ENCODE measurements at regions not wholly inside any gene's neighbourhood (a gene's known extent, or its start where the extent isn't known, plus 50 kb on each side); places are given as distances from the start of the nearest gene placed in this dataset.
A peak's percentile ranks its signal among the peaks of the same experiment; 100 is the strongest.

DNA sequence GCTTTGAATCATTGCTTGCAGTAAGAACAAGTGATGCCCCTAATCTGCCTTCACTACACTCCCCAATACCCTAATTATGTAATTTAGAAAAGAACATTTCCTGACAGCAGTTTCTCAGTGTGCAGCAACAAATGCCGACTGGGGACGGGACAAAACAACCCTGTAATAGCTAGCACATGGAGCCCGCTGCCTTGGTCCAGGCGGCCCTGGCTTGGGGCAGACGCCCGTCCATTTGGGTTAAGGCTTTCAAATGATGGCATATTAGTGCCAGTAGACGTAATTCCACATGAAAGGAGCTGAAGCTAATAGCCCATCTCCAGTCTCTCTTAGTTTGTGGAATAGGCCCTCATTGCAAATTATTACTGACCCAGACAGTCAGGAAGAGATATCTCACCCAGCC lies 150.6 kb upstream of the PITX1 start:
- no peak for ATAC-seq
- H3K79me2 ChIP-seq (ENCODE audit: insufficient read depth, low read length) = no peaks in the 10 kb centered on the region
- no peak overlapping the region for H2AFZ ChIP-seq (ENCODE audit: low read length)
- in situ Hi-C loops (cut with HindIII; ENCODE audit: extremely low pct_ligation_motif_present, low pct_unique_long_range_greater_than_20kb) (loop anchor here (10.0 kb wide), 1 partner anchor 150 kb away; the partner anchor contains the start of gene PITX1), intact Hi-C loops (cut with micrococcal nuclease; ENCODE audit: unreplicated experiment) (no loop called here)
- peaks cover 14% of the 10 kb centered on the region for H3K4me1 ChIP-seq (ENCODE audit: insufficient read depth, low read length)
- POLR2A ChIA-PET = no interaction called here
- no peak overlapping the region for H3K4me2 ChIP-seq (ENCODE audit: low read depth, low read length)
- H3K27ac ChIP-seq (ENCODE audit: extremely low read length, insufficient read depth, low read length) = no peak overlapping the region
- H3K9me3 ChIP-seq (ENCODE audit: low read length) = no peaks in the 10 kb centered on the region
- no peak for DNase-seq (ENCODE audit: low spot score)
- no peaks in the 10 kb centered on the region for H3K27me3 ChIP-seq (ENCODE audit: control insufficient read depth in 1 of 2, insufficient read depth in 2 of 2, low read length in 2 of 2)
- FAIRE-seq = no peak
- CTCF ChIA-PET (ENCODE audit: low intra/inter-chr PET ratio, low total read pairs) = no interaction called here
- H3K9ac ChIP-seq (ENCODE audit: insufficient read depth, low read depth, low read length) = no peak overlapping the region
- BruUV-seq (replicated peaks) = no TSS peak
- WGBS (ENCODE audit: low lambda C conversion rate) = 100% methylated on average over 6 of the region's 7 CpGs
- H3K36me3 ChIP-seq (replicated peaks in 1 of 2; ENCODE audit: control insufficient read depth in 1 of 2, insufficient read depth in 2 of 2, low read length in 2 of 2) = no peaks in the 10 kb centered on the region
- H4K20me1 ChIP-seq (ENCODE audit: insufficient read depth, low read length) = no peaks in the 10 kb centered on the region
- H3K4me3 ChIP-seq (replicated peaks in 1 of 3; ENCODE audit: insufficient read depth in 1 of 3, low read depth in 2 of 3, low read length in 3 of 3) = no peak overlapping the region
- TF ChIP-seq, protein P1, sequence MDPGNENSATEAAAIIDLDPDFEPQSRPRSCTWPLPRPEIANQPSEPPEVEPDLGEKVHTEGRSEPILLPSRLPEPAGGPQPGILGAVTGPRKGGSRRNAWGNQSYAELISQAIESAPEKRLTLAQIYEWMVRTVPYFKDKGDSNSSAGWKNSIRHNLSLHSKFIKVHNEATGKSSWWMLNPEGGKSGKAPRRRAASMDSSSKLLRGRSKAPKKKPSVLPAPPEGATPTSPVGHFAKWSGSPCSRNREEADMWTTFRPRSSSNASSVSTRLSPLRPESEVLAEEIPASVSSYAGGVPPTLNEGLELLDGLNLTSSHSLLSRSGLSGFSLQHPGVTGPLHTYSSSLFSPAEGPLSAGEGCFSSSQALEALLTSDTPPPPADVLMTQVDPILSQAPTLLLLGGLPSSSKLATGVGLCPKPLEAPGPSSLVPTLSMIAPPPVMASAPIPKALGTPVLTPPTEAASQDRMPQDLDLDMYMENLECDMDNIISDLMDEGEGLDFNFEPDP (CRISPR knock-in tag; conservative IDR thresholded peaks at IDR 0.05) = 0 out of 2 replicates have a peak, but pooled peaks have one; percentile 22
- TF ChIP-seq ZNF34 (CRISPR knock-in tag; IDR thresholded peaks at IDR 0.05; ENCODE audit: borderline replicate concordance) = no peak
- no peak for TF ChIP-seq ZNF501 (CRISPR knock-in tag; IDR thresholded peaks at IDR 0.05)

DNA sequence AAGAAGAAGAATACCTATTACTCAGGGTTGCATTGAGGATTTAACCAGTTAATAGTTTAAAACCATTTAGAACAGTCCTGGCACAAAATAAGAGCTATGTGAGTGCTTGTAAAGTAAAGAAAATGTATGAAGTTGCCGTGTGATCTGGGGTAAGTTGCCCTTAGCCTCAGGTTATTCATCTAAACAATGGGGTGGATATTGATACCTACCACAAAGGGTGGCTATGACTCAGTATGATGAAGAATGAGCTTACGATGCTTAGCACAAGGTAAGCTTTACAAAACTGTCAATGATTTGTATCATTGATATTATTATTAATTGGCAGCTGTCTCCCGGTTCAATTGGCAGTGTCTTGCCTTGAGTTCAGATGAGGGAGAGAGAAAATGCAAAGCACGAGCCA lies 149.4 kb upstream of the PITX1 start:
- WGBS (ENCODE audit: low lambda C conversion rate) = 92% methylated on average over 4 of the region's 4 CpGs
- no peak for DNase-seq (ENCODE audit: low spot score)
- H3K27me3 ChIP-seq (ENCODE audit: control insufficient read depth in 1 of 2, insufficient read depth in 2 of 2, low read length in 2 of 2) = no peaks in the 10 kb centered on the region
- no peaks in the 10 kb centered on the region for H3K79me2 ChIP-seq (ENCODE audit: insufficient read depth, low read length)
- FAIRE-seq = no peak
- no peaks in the 10 kb centered on the region for H4K20me1 ChIP-seq (ENCODE audit: insufficient read depth, low read length)
- peaks cover 25% of the 10 kb centered on the region for H3K4me1 ChIP-seq (ENCODE audit: insufficient read depth, low read length)
- no peaks in the 10 kb centered on the region for H3K9me3 ChIP-seq (ENCODE audit: low read length)
- ChIA-PET POLR2A (no interaction called here), CTCF (ENCODE audit: low intra/inter-chr PET ratio, low total read pairs) (no interaction called here)
- intact Hi-C loops (cut with micrococcal nuclease; ENCODE audit: unreplicated experiment) (no loop called here), in situ Hi-C loops (cut with HindIII; ENCODE audit: extremely low pct_ligation_motif_present, low pct_unique_long_range_greater_than_20kb) (loop anchor here (10.0 kb wide), 1 partner anchor 149 kb away; the partner anchor contains the start of gene PITX1)
- no TSS peak for BruUV-seq (replicated peaks)
- no peaks in the 10 kb centered on the region for H3K36me3 ChIP-seq (replicated peaks in 1 of 2; ENCODE audit: control insufficient read depth in 1 of 2, insufficient read depth in 2 of 2, low read length in 2 of 2)
- H3K27ac ChIP-seq (ENCODE audit: extremely low read length, insufficient read depth, low read length) = no peak overlapping the region
- H3K4me2 ChIP-seq (ENCODE audit: low read depth, low read length) = no peak overlapping the region
- ATAC-seq = no peak
- H2AFZ ChIP-seq (ENCODE audit: low read length) = no peak overlapping the region
- no peak overlapping the region for H3K4me3 ChIP-seq (replicated peaks in 1 of 3; ENCODE audit: insufficient read depth in 1 of 3, low read depth in 2 of 3, low read length in 3 of 3)
- no peak overlapping the region for H3K9ac ChIP-seq (ENCODE audit: insufficient read depth, low read depth, low read length)
- TF ChIP-seq, protein P2, sequence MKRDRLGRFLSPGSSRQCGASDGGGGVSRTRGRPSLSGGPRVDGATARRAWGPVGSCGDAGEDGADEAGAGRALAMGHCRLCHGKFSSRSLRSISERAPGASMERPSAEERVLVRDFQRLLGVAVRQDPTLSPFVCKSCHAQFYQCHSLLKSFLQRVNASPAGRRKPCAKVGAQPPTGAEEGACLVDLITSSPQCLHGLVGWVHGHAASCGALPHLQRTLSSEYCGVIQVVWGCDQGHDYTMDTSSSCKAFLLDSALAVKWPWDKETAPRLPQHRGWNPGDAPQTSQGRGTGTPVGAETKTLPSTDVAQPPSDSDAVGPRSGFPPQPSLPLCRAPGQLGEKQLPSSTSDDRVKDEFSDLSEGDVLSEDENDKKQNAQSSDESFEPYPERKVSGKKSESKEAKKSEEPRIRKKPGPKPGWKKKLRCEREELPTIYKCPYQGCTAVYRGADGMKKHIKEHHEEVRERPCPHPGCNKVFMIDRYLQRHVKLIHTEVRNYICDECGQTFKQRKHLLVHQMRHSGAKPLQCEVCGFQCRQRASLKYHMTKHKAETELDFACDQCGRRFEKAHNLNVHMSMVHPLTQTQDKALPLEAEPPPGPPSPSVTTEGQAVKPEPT (CRISPR knock-in tag; IDR thresholded peaks at IDR 0.05; ENCODE audit: low read depth) = no peak
- TF ChIP-seq, protein P3, sequence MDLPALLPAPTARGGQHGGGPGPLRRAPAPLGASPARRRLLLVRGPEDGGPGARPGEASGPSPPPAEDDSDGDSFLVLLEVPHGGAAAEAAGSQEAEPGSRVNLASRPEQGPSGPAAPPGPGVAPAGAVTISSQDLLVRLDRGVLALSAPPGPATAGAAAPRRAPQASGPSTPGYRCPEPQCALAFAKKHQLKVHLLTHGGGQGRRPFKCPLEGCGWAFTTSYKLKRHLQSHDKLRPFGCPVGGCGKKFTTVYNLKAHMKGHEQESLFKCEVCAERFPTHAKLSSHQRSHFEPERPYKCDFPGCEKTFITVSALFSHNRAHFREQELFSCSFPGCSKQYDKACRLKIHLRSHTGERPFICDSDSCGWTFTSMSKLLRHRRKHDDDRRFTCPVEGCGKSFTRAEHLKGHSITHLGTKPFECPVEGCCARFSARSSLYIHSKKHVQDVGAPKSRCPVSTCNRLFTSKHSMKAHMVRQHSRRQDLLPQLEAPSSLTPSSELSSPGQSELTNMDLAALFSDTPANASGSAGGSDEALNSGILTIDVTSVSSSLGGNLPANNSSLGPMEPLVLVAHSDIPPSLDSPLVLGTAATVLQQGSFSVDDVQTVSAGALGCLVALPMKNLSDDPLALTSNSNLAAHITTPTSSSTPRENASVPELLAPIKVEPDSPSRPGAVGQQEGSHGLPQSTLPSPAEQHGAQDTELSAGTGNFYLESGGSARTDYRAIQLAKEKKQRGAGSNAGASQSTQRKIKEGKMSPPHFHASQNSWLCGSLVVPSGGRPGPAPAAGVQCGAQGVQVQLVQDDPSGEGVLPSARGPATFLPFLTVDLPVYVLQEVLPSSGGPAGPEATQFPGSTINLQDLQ (CRISPR knock-in tag; IDR thresholded peaks at IDR 0.05) = no peak
- TF ChIP-seq, protein P4, sequence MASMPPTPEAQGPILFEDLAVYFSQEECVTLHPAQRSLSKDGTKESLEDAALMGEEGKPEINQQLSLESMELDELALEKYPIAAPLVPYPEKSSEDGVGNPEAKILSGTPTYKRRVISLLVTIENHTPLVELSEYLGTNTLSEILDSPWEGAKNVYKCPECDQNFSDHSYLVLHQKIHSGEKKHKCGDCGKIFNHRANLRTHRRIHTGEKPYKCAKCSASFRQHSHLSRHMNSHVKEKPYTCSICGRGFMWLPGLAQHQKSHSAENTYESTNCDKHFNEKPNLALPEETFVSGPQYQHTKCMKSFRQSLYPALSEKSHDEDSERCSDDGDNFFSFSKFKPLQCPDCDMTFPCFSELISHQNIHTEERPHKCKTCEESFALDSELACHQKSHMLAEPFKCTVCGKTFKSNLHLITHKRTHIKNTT (CRISPR knock-in tag; IDR thresholded peaks at IDR 0.05) = no peak
- TF ChIP-seq, protein P5, sequence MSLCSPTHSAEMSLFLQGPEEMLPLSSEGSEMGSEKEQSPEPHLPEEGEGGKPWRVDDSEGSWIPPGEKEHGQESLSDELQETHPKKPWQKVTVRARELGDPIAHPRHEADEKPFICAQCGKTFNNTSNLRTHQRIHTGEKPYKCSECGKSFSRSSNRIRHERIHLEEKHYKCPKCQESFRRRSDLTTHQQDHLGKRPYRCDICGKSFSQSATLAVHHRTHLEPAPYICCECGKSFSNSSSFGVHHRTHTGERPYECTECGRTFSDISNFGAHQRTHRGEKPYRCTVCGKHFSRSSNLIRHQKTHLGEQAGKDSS (CRISPR knock-in tag; IDR thresholded peaks at IDR 0.05; ENCODE audit: borderline replicate concordance, low read depth) = no peak
- TF ChIP-seq ZSCAN21 (CRISPR knock-in tag; IDR thresholded peaks at IDR 0.05; ENCODE audit: borderline replicate concordance) (no peak), YY1 (IDR thresholded peaks at IDR 0.05; ENCODE audit: insufficient read depth, insufficient replicate concordance, low read depth, low read length) (no peak), NR2F6 (IDR thresholded peaks at IDR 0.05) (no peak), NR2F6 (CRISPR knock-in tag; IDR thresholded peaks at IDR 0.05) (no peak)

Measured in HepG2 (cell line).